ENCODE measurements at regions not wholly inside any gene's neighbourhood (a gene's known extent, or its start where the extent isn't known, plus 50 kb on each side); places are given as distances from the start of the nearest gene placed in this dataset.

DNA sequence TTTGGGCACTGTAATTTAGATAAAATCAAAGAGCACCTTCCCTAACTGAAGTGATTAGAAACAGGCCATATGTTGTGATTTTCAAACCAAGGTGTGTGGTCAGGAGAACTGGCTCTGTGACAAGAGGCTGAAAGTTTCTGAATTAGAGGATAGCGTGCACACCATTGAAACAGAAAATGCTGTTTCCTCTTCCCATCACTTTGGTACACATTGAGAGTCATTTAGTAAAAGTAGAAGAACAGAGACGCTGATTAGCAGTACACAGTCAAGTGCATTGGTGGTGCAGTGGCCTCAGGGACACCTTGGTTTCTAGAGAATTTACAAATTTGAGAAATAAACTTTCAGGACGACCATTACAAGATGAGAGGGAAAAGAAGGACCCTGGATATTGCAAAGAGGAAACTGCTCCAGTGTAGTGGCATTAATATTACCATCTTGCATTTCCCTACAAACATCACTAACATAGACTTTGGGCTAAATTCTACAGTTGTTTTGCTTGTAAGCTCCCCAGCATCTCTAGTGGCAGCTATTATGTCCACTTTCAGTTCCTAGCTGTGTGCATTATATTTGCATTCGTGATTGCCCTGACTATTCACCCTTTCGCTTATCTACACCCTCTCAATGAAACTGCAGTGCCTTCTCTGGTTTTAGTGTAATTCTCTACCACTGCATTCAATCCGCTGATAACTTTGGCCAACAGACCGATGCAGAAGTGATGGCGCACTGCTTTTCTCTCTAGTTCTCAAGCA is 728.1 kb upstream of the GRM7 start:
- H3K27ac ChIP-seq (replicated peaks): no peak overlapping the region
- no peaks in the 10 kb centered on the region for H3K4me1 ChIP-seq
- H3K9me3 ChIP-seq (replicated peaks): no peaks in the 10 kb centered on the region
- no peaks in the 10 kb centered on the region for H3K27me3 ChIP-seq (ENCODE audit: low read depth)
- no peak for DNase-seq
- TF ChIP-seq, protein P1, sequence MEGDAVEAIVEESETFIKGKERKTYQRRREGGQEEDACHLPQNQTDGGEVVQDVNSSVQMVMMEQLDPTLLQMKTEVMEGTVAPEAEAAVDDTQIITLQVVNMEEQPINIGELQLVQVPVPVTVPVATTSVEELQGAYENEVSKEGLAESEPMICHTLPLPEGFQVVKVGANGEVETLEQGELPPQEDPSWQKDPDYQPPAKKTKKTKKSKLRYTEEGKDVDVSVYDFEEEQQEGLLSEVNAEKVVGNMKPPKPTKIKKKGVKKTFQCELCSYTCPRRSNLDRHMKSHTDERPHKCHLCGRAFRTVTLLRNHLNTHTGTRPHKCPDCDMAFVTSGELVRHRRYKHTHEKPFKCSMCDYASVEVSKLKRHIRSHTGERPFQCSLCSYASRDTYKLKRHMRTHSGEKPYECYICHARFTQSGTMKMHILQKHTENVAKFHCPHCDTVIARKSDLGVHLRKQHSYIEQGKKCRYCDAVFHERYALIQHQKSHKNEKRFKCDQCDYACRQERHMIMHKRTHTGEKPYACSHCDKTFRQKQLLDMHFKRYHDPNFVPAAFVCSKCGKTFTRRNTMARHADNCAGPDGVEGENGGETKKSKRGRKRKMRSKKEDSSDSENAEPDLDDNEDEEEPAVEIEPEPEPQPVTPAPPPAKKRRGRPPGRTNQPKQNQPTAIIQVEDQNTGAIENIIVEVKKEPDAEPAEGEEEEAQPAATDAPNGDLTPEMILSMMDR (IDR thresholded peaks at IDR 0.05; ENCODE audit: borderline replicate concordance): no peak
- H3K36me3 ChIP-seq: no peaks in the 10 kb centered on the region
- H3K4me3 ChIP-seq: no peak overlapping the region
- intact Hi-C loops (cut with micrococcal nuclease): no loop called here

DNA sequence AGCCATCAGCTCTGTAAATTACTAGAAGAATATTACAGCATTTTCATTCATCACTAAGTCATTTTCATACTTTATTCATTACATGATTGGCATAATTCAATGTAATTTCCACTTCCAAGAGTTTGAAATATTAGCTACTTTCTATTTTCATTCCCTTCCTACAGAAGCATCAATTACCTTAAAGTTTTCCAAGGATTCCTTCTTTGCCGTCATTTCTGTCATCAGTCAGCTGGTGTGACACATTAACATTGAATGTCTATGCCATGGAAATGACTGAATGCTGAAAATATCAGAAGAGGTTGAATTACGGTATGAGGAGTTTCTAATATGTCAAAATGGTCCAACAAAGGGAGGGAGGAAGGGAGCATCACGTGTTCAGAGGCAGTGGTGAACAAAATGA is 718.2 kb upstream of the GRM7 start:
- TF ChIP-seq, protein P1 (IDR thresholded peaks at IDR 0.05; ENCODE audit: borderline replicate concordance): no peak
- Histone ChIP-seq H3K4me1 (no peaks in the 10 kb centered on the region), H3K27me3 (ENCODE audit: low read depth) (no peaks in the 10 kb centered on the region), H3K4me3 (no peak overlapping the region), H3K36me3 (no peaks in the 10 kb centered on the region), H3K27ac (replicated peaks) (no peak overlapping the region), H3K9me3 (replicated peaks) (peaks cover 17% of the 10 kb centered on the region)
- intact Hi-C loops (cut with micrococcal nuclease): no loop called here
- no peak for DNase-seq

DNA sequence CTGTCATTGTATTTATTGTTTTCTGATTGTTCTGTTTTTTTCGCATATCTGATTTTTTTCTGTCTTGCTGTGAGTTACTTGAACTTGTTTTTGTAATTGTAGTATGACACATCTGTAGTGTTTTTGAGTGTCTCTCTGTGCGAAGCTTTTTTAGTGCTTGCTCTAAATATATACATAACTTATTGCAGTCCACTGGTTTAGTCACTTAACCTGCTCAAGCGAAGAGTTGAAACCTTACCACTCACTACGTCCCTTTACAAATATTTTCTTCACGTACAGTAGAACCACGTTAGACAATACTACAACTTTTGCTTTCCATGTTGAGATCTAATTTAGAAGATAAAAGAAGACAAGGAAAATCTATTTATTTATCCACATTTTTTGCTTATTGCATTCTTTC is 713.0 kb upstream of the GRM7 start:
- intact Hi-C loops (cut with micrococcal nuclease): no loop called here
- Histone ChIP-seq H3K27me3 (ENCODE audit: low read depth) (no peaks in the 10 kb centered on the region), H3K4me3 (no peak overlapping the region), H3K36me3 (no peaks in the 10 kb centered on the region), H3K4me1 (no peaks in the 10 kb centered on the region), H3K9me3 (replicated peaks) (peaks cover 17% of the 10 kb centered on the region), H3K27ac (replicated peaks) (no peak overlapping the region)
- TF ChIP-seq, protein P1 (IDR thresholded peaks at IDR 0.05; ENCODE audit: borderline replicate concordance): no peak
- no peak for DNase-seq

DNA sequence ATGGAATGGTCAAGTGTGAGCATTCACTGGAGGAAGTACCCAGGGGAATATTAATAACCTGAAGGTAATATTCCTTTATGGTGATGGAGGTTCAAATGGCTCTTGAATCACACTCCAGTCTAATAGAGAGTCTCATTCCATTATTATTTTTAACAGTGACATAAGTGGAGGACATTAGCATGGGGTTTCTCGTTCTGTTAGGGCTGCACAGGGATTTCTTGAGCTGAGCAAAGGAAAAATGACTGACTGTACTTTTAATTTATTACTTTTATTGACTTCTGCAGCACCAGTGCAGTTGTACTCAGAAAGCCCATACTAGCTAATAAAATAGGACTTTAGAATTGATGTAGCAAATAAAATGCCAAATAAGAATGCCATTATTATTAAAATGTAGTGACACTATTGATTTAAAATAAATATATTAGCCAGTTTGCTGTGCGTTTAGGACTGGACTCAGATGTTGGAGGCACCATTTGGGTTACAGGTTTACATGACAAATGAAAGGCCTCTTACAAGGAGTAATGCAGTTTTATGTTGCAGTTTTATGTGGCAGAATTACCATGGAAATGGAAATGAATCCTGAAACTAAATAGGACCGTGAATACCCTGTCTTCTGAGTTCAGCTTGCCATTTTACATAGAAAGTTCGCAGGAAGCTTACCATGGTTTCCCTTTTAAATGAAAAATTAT is 705.1 kb upstream of the GRM7 start:
- no peaks in the 10 kb centered on the region for H3K27me3 ChIP-seq (ENCODE audit: low read depth)
- DNase-seq: no peak

DNA sequence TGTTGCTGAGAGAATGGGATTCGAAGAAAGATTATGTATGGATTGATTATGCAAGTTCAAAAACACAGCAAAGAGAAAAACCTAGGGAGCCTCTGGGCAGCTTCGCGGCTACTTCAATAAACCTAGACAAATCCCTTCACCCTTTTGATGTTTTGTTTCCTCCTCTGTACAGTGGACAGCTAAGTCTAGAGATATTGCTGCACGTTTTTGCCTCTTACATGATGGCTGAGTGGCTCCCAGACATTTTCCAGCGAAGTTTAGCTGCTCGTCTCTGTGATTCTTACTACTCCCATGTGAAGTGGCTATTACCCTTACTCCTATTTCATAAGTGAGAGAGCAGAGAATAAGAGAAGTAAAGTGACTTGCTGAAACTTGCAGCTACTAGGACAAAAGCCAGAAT is 695.0 kb upstream of the GRM7 start:
- no peak overlapping the region for H3K4me3 ChIP-seq
- no peaks in the 10 kb centered on the region for H3K4me1 ChIP-seq
- H3K27ac ChIP-seq (replicated peaks): no peak overlapping the region
- intact Hi-C loops (cut with micrococcal nuclease): no loop called here
- H3K36me3 ChIP-seq: no peaks in the 10 kb centered on the region
- no peaks in the 10 kb centered on the region for H3K9me3 ChIP-seq (replicated peaks)
- TF ChIP-seq, protein P1 (IDR thresholded peaks at IDR 0.05; ENCODE audit: borderline replicate concordance): no peak
- H3K27me3 ChIP-seq (ENCODE audit: low read depth): no peaks in the 10 kb centered on the region
- no peak for DNase-seq

More for the DNA sequence above, 705.1 kb upstream of the GRM7 start:
- no peaks in the 10 kb centered on the region for H3K36me3 ChIP-seq
- H3K4me3 ChIP-seq: no peak overlapping the region
- TF ChIP-seq, protein P1 (IDR thresholded peaks at IDR 0.05; ENCODE audit: borderline replicate concordance): no peak
- intact Hi-C loops (cut with micrococcal nuclease): no loop called here
- no peaks in the 10 kb centered on the region for H3K9me3 ChIP-seq (replicated peaks)
- no peaks in the 10 kb centered on the region for H3K4me1 ChIP-seq
- H3K27ac ChIP-seq (replicated peaks): no peak overlapping the region

All from left ventricle myocardium inferior (tissue), 1 donor.